PC-3 (cell line): ENCODE measurements at regions not wholly inside any gene's neighbourhood (a gene's known extent, or its start where the extent isn't known, plus 50 kb on each side); places are given as distances from the start of the nearest gene placed in this dataset.

ENCODE experiments used
- ATAC-seq: fragments of 200-7000 bp; cut with Tn5 transposase; 2 replicates; pipeline ENCODE4 v1.9.1; 2020; ENCODE audit warnings: mild to moderate bottlenecking, moderate library complexity
- BruUV-seq: library from RNA; stranded (reverse); fragments of 400-500 nt; replicated peaks from 2 replicates; lab custom pipeline; 2021; lab: Mats Ljungman, UMichigan
- CTCF ChIA-PET: fragments of 300-600 bp; sonication (Branson Sonifier 250); formaldehyde crosslinking; loops from one replicate; lab custom pipeline; 2022; ENCODE audit warnings: antibody characterized with exemption; lab: Charles Lee
- POLR2A ChIA-PET: fragments of 300-600 bp; sonication (Branson Sonifier 250); formaldehyde crosslinking; loops from one replicate; lab custom pipeline; 2022; ENCODE audit warnings: antibody characterized with exemption; ENCODE audit not compliant: unreplicated experiment; lab: Charles Lee
- DNase-seq: peaks from one replicate; pipeline ENCODE4 v3.0.0-alpha.2; 2015
- H2AFZ ChIP-seq: fragments of 300-600 bp; sonication (generic); 2 replicates; pipeline ENCODE4 v1.6.0; 2016; ENCODE audit warnings: antibody characterized with exemption, low read length
- H3F3A ChIP-seq: fragments of 300-600 bp; sonication (generic); one replicate; pipeline ENCODE4 v1.6.0; 2017; ENCODE audit warnings: antibody characterized with exemption, low read length, control low read depth, mild to moderate bottlenecking; ENCODE audit not compliant: unreplicated experiment
- H3K27ac ChIP-seq: fragments of 300-600 bp; sonication (generic); 2 replicates; pipeline ENCODE4 v1.5.1; 2016; ENCODE audit warnings: mild to moderate bottlenecking, low read length
- H3K27me3 ChIP-seq: fragments of 300-600 bp; sonication (generic); 2 replicates; pipeline ENCODE4 v1.6.1; 2016; ENCODE audit warnings: low read length, mixed read lengths
- H3K36me3 ChIP-seq: fragments of 300-600 bp; sonication (generic); 2 replicates; pipeline ENCODE4 v1.6.1; 2016; ENCODE audit warnings: low read depth, mixed run types, low read length, mixed read lengths
- H3K4me1 ChIP-seq: fragments of 300-600 bp; sonication (generic); 2 replicates; pipeline ENCODE4 v1.5.1; 2016; ENCODE audit warnings: low read length; ENCODE audit not compliant: insufficient read depth
- H3K4me2 ChIP-seq: fragments of 300-600 bp; sonication (generic); 2 replicates; pipeline ENCODE4 v1.6.0; 2016; ENCODE audit warnings: low read length
- H3K4me3 ChIP-seq: fragments of 300-600 bp; sonication (generic); 2 replicates; pipeline ENCODE4 v1.5.1; 2016; ENCODE audit warnings: mild to moderate bottlenecking, low read length, mixed read lengths
- H3K79me2 ChIP-seq: fragments of 300-600 bp; sonication (generic); 2 replicates; pipeline ENCODE4 v1.6.1; 2017; ENCODE audit warnings: low read length, mixed read lengths
- H3K9ac ChIP-seq: fragments of 300-600 bp; sonication (generic); 2 replicates; pipeline ENCODE4 v1.6.0; 2016; ENCODE audit warnings: mild to moderate bottlenecking, low read length
- H3K9me2 ChIP-seq: fragments of 300-600 bp; sonication (generic); replicated peaks from 2 replicates; pipeline ENCODE4 v1.6.1; 2016; ENCODE audit warnings: mixed run types, low read length, mixed read lengths
- H3K9me3 ChIP-seq: fragments of 300-600 bp; sonication (generic); 2 replicates; pipeline ENCODE4 v1.6.1; 2016; ENCODE audit warnings: low read length, mixed read lengths
- H4K20me1 ChIP-seq: fragments of 300-600 bp; sonication (generic); 2 replicates; pipeline ENCODE4 v1.6.1; 2016; ENCODE audit warnings: low read length, mixed read lengths
- CTCF ChIP-seq: fragments of 300-600 bp; sonication (generic); conservative IDR thresholded peaks from 2 replicates; pipeline ENCODE4 v1.5.1; 2017; ENCODE audit warnings: antibody characterized with exemption, low read depth, mild to moderate bottlenecking, low read length
- EZH2 ChIP-seq: fragments of 300-600 bp; sonication (generic); IDR thresholded peaks from one replicate; pipeline ENCODE4 v1.6.1; 2017; ENCODE audit warnings: antibody characterized with exemption, mild to moderate bottlenecking, low read length; ENCODE audit not compliant: unreplicated experiment
- EZH2phosphoT487 ChIP-seq: fragments of 300-600 bp; sonication (generic); IDR thresholded peaks from 2 replicates; pipeline ENCODE4 v1.6.1; 2018; ENCODE audit warnings: mild to moderate bottlenecking, antibody characterized with exemption, low read length, borderline replicate concordance
- intact Hi-C: fragments of 100-400 bp; cut with micrococcal nuclease; formaldehyde crosslinking; loops from 2 replicates; pipeline ENCODE4 v1.9.0; 2023

GRCh38 chr12:118526255-118527095 lies 150.1 kb downstream of the SUDS3 start:
- Histone ChIP-seq H3K27me3 (peaks cover 66% of the 10 kb centered on the region), H3K27ac (no peak overlapping the region), H3K9ac (no peak overlapping the region), H3K4me2 (no peak overlapping the region), H3K4me1 (no peaks in the 10 kb centered on the region), H3K9me3 (no peaks in the 10 kb centered on the region), H3F3A (no peaks in the 10 kb centered on the region), H3K36me3 (no peaks in the 10 kb centered on the region), H3K4me3 (no peak overlapping the region), H3K9me2 (no peaks in the 10 kb centered on the region), H2AFZ (no peak overlapping the region), H3K79me2 (no peaks in the 10 kb centered on the region), H4K20me1 (no peaks in the 10 kb centered on the region)
- no peak for TF ChIP-seq CTCF
- TF ChIP-seq EZH2 = no peak
- TF ChIP-seq EZH2phosphoT487 = no peak
- BruUV-seq = no TSS peak
- ChIA-PET POLR2A (no interaction called here), CTCF (no interaction called here)
- ATAC-seq (no peak), DNase-seq (no peak)
- intact Hi-C loops = no loop called here

GRCh38 chr12:118527310-118527709 lies 151.0 kb downstream of the SUDS3 start:
- ChIA-PET POLR2A (no interaction called here), CTCF (no interaction called here)
- intact Hi-C loops = no loop called here

More at GRCh38 chr12:118527310-118527709, 151.0 kb downstream of the SUDS3 start:
- Histone ChIP-seq H3K9me3 (no peaks in the 10 kb centered on the region), H3K4me1 (no peaks in the 10 kb centered on the region), H3K36me3 (no peaks in the 10 kb centered on the region), H3F3A (no peaks in the 10 kb centered on the region), H3K27me3 (peaks cover 60% of the 10 kb centered on the region), H3K4me3 (no peak overlapping the region), H3K4me2 (no peak overlapping the region), H3K27ac (no peak overlapping the region), H2AFZ (no peak overlapping the region), H3K9me2 (no peaks in the 10 kb centered on the region), H4K20me1 (no peaks in the 10 kb centered on the region), H3K79me2 (no peaks in the 10 kb centered on the region), H3K9ac (no peak overlapping the region)
- DNase-seq (no peak), ATAC-seq (no peak)
- no peak for TF ChIP-seq EZH2phosphoT487
- no peak for TF ChIP-seq EZH2
- no peak for TF ChIP-seq CTCF
- no TSS peak for BruUV-seq
